GM19328 (cell line): ENCODE measurements at regions not wholly inside any gene's neighbourhood (a gene's known extent, or its start where the extent isn't known, plus 50 kb on each side); places are given as distances from the start of the nearest gene placed in this dataset.
"Not testable (repeated sequence)": the region's sequence is repeated elsewhere in the genome, so short reads cannot be mapped to it uniquely, and the experiment has no call there.

Source experiments
- ATAC-seq: cut with Tn5 transposase; IDR thresholded peaks from one replicate; pipeline ENCODE4 v1.9.1; 2021; ENCODE audit warnings: mild to moderate bottlenecking, moderate library complexity; ENCODE audit not compliant: unreplicated experiment

GRCh38 chr1:95517506-95517905 is 283.5 kb downstream of the RWDD3 start:
- ATAC-seq = no peak

GRCh38 chr1:95518310-95518709 is 284.3 kb downstream of the RWDD3 start:
- ATAC-seq = no peak

- no peak for ATAC-seq
These were observed 286.4 kb downstream of the RWDD3 start for GRCh38 chr1:95520390-95520789.

GRCh38 chr1:95532335-95532734 is 298.3 kb downstream of the RWDD3 start:
- ATAC-seq = no peak

GRCh38 chr1:95534985-95535384 is 301.0 kb downstream of the RWDD3 start:
- ATAC-seq = no peak

- no peak for ATAC-seq
These were observed 301.6 kb downstream of the RWDD3 start for GRCh38 chr1:95535614-95536013.

GRCh38 chr1:95536501-95536900 is 302.5 kb downstream of the RWDD3 start:
- no peak for ATAC-seq

- ATAC-seq = no peak
These were observed 303.2 kb downstream of the RWDD3 start for GRCh38 chr1:95537176-95537575.

- ATAC-seq = not testable (repeated sequence)
These were observed 304.2 kb downstream of the RWDD3 start for GRCh38 chr1:95538242-95538641.

GRCh38 chr1:95542936-95543335 is 308.9 kb downstream of the RWDD3 start:
- ATAC-seq = no peak

- no peak for ATAC-seq
These were observed 313.0 kb downstream of the RWDD3 start for GRCh38 chr1:95547005-95547404.

- ATAC-seq = no peak
These were observed 314.2 kb downstream of the RWDD3 start for GRCh38 chr1:95548211-95548610.

- ATAC-seq = no peak
These were observed 317.2 kb downstream of the RWDD3 start for GRCh38 chr1:95551201-95551600.

- ATAC-seq = no peak
These were observed 319.6 kb downstream of the RWDD3 start for GRCh38 chr1:95553595-95553994.

- no peak for ATAC-seq
These were observed 320.4 kb downstream of the RWDD3 start for GRCh38 chr1:95554408-95554807.

- no peak for ATAC-seq
These were observed 324.8 kb downstream of the RWDD3 start for GRCh38 chr1:95558791-95559190.

GRCh38 chr1:95561346-95561745 is 327.3 kb downstream of the RWDD3 start:
- no peak for ATAC-seq

- ATAC-seq = no peak
These were observed 328.2 kb downstream of the RWDD3 start for GRCh38 chr1:95562230-95562629.

GRCh38 chr1:95572002-95572401 is 338.0 kb downstream of the RWDD3 start:
- no peak for ATAC-seq

- ATAC-seq = no peak
These were observed 339.0 kb downstream of the RWDD3 start for GRCh38 chr1:95572962-95573361.

- no peak for ATAC-seq
These were observed 341.3 kb downstream of the RWDD3 start for GRCh38 chr1:95575291-95575690.

- ATAC-seq = no peak
These were observed 344.5 kb downstream of the RWDD3 start for GRCh38 chr1:95578462-95578861.

- no peak for ATAC-seq
These were observed 348.2 kb downstream of the RWDD3 start for GRCh38 chr1:95582191-95582590.

- no peak for ATAC-seq
These were observed 348.7 kb downstream of the RWDD3 start for GRCh38 chr1:95582746-95583145.
